PC-9 (cell line): ENCODE measurements at regions not wholly inside any gene's neighbourhood (a gene's known extent, or its start where the extent isn't known, plus 50 kb on each side); places are given as distances from the start of the nearest gene placed in this dataset.

ENCODE experiments used
- BruUV-seq: library from RNA; stranded (reverse); fragments of 400-500 nt; replicated peaks from 2 replicates; lab custom pipeline; 2021; lab: Mats Ljungman, UMichigan
- CTCF ChIA-PET: fragments of 300-600 bp; sonication (Branson Sonifier 250); formaldehyde crosslinking; loops from one replicate; lab custom pipeline; 2022; ENCODE audit warnings: antibody characterized with exemption; lab: Charles Lee
- POLR2A ChIA-PET: fragments of 300-600 bp; sonication (Branson Sonifier 250); formaldehyde crosslinking; loops from one replicate; lab custom pipeline; 2022; ENCODE audit warnings: antibody characterized with exemption; ENCODE audit not compliant: unreplicated experiment; lab: Charles Lee
- DNase-seq, 2 experiments: peaks; one replicate each; pipeline versions ENCODE4 v3.0.0 to v3.0.0-alpha.2; 2015 to 2022; ENCODE audit warnings: mixed read lengths in 1 of 2
- H2AFZ ChIP-seq: fragments of 200-600 bp; sonication (generic); 2 replicates; pipeline ENCODE4 v1.8.1; 2017; ENCODE audit warnings: antibody characterized with exemption
- H3F3A ChIP-seq: fragments of 200-600 bp; sonication (generic); 2 replicates; pipeline ENCODE4 v1.8.1; 2017; ENCODE audit warnings: antibody characterized with exemption, mild to moderate bottlenecking, low read depth; ENCODE audit not compliant: insufficient read depth
- H3K27ac ChIP-seq: fragments of 200-600 bp; sonication (generic); 2 replicates; pipeline ENCODE4 v1.6.1; 2016; ENCODE audit warnings: mixed run types
- H3K27me3 ChIP-seq: fragments of 200-600 bp; sonication (generic); 2 replicates; pipeline ENCODE4 v1.6.1; 2016; ENCODE audit warnings: low read depth, mixed run types; ENCODE audit not compliant: insufficient read depth
- H3K36me3 ChIP-seq: fragments of 200-600 bp; sonication (generic); 2 replicates; pipeline ENCODE4 v1.6.1; 2016; ENCODE audit warnings: low read depth, mixed run types
- H3K4me1 ChIP-seq: fragments of 200-600 bp; sonication (generic); replicated peaks from 2 replicates; pipeline ENCODE4 v1.6.1; 2016; ENCODE audit warnings: mixed run types; ENCODE audit not compliant: insufficient read depth
- H3K4me2 ChIP-seq: fragments of 200-600 bp; sonication (generic); 2 replicates; pipeline ENCODE4 v1.6.1; 2017; ENCODE audit warnings: mixed run types
- H3K4me3 ChIP-seq: fragments of 200-600 bp; sonication (generic); 2 replicates; pipeline ENCODE4 v1.6.1; 2016; ENCODE audit warnings: mixed run types
- H3K79me2 ChIP-seq: fragments of 200-600 bp; sonication (generic); 2 replicates; pipeline ENCODE4 v1.6.1; 2017; ENCODE audit warnings: low read depth, mixed run types
- H3K9me2 ChIP-seq: fragments of 200-600 bp; sonication (generic); 2 replicates; pipeline ENCODE4 v1.8.1; 2017; ENCODE audit warnings: mild to moderate bottlenecking; ENCODE audit not compliant: insufficient read depth
- H3K9me3 ChIP-seq: fragments of 200-600 bp; sonication (generic); 2 replicates; pipeline ENCODE4 v1.8.1; 2016; ENCODE audit warnings: low read depth; ENCODE audit not compliant: insufficient read depth
- H4K20me1 ChIP-seq: fragments of 200-600 bp; sonication (generic); 2 replicates; pipeline ENCODE4 v1.8.1; 2017; ENCODE audit not compliant: insufficient read depth
- EZH2 ChIP-seq: fragments of 200-600 bp; sonication (generic); IDR thresholded peaks from 2 replicates; pipeline ENCODE4 v1.8.0; 2017; ENCODE audit warnings: antibody characterized with exemption, low read depth
- intact Hi-C: fragments of 100-400 bp; cut with micrococcal nuclease; formaldehyde crosslinking; loops from one replicate; pipeline ENCODE4 v1.10.0; 2022; ENCODE audit not compliant: unreplicated experiment
- TF ChIP-seq, protein P1 (sequence below): fragments of 200-600 bp; sonication (generic); conservative IDR thresholded peaks from 2 replicates; pipeline ENCODE4 v1.6.1; 2017; ENCODE audit warnings: mixed run types, antibody characterized with exemption, mild to moderate bottlenecking, moderate library complexity

DNA sequence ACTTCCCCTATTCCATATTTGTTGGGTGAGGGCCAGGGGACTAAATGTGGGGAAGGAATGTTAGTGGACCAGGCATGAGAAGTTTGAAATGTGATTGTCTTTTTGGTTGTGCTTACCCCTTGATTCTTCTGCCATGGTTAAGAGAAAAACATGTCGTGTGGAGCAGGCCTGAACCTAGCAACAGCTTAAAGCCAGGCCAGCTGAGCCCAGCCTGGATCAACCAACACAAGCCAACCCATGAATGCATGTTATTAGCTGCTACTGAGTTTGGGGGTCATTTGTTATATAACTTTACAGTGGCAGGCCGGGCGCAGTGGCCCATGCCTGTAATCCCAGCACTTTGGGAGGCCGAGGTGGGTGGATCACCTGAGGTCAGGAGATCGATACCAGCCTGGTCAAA is 52.4 kb upstream of the TRIO start:
- CTCF ChIA-PET, result no interaction called here
- intact Hi-C loops, result no loop called here
- no peak for DNase-seq

DNA sequence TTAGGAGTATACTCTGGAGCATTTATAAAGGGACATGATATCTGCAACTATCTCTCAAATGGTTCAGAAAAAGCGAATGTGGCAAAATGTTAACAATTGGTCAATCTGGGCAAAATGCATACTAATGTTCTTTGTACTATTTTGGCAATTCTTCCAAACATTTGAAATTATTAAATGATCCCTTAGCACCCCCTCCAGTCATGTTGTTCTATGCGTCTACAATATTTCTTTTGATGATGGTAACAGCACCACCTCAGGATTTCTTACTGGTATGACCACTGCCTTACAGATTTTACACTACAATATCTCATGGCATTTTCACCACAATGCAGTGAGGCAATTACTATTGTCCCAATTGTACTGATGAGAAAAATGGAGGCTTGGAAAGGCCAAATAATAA is 52.9 kb upstream of the TRIO start:
- H3K79me2 ChIP-seq, result no peaks in the 10 kb centered on the region
- POLR2A ChIA-PET, result no interaction called here
- no TSS peak for BruUV-seq

More for the DNA sequence above, 52.4 kb upstream of the TRIO start:
- Histone ChIP-seq H3K9me2 (no peaks in the 10 kb centered on the region), H3K4me2 (no peak overlapping the region), H3K27me3 (no peaks in the 10 kb centered on the region), H3F3A (0 out of 2 replicates have a peak, but pooled peaks cover 2% of the 10 kb centered on the region), H3K27ac (no peak overlapping the region), H3K79me2 (no peaks in the 10 kb centered on the region), H3K4me3 (no peak overlapping the region), H3K36me3 (no peaks in the 10 kb centered on the region), H2AFZ (no peak overlapping the region), H4K20me1 (no peaks in the 10 kb centered on the region), H3K9me3 (no peaks in the 10 kb centered on the region; the same call in 1 of the 2 replicates), H3K4me1 (no peaks in the 10 kb centered on the region)
- BruUV-seq, result no TSS peak
- POLR2A ChIA-PET, result no interaction called here
- TF ChIP-seq, protein P1, sequence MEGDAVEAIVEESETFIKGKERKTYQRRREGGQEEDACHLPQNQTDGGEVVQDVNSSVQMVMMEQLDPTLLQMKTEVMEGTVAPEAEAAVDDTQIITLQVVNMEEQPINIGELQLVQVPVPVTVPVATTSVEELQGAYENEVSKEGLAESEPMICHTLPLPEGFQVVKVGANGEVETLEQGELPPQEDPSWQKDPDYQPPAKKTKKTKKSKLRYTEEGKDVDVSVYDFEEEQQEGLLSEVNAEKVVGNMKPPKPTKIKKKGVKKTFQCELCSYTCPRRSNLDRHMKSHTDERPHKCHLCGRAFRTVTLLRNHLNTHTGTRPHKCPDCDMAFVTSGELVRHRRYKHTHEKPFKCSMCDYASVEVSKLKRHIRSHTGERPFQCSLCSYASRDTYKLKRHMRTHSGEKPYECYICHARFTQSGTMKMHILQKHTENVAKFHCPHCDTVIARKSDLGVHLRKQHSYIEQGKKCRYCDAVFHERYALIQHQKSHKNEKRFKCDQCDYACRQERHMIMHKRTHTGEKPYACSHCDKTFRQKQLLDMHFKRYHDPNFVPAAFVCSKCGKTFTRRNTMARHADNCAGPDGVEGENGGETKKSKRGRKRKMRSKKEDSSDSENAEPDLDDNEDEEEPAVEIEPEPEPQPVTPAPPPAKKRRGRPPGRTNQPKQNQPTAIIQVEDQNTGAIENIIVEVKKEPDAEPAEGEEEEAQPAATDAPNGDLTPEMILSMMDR, result no peak
- no peak for TF ChIP-seq EZH2

DNA sequence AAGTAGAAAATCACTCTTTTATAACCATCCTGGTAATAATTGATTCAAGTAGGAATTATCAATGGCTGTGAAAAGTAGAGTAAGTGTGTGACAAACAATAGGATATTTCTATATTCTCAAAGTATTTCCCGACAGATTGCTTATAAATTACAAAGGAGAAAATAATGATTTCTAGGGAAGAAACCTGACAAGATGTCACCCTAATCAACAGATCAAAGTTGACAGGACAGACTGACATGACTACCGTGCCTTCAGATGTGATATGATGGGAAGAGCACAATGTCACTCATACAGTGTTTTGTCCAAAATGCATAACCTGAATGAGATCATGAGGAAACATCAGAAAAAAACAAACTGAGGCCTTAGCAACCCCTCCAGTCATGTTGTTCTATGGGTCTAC is 53.9 kb upstream of the TRIO start:
- H3K4me3 ChIP-seq, result no peak overlapping the region
- H3K27ac ChIP-seq, result no peak overlapping the region
- no peak overlapping the region for H3K4me2 ChIP-seq
- no peaks in the 10 kb centered on the region for H3F3A ChIP-seq
- H4K20me1 ChIP-seq, result no peaks in the 10 kb centered on the region
- intact Hi-C loops, result no loop called here
- CTCF ChIA-PET, result interaction anchor here (0.6 kb wide), 1 partner anchor 100 kb away, joined by 9 read pairs; no protein-coding TSS in a partner anchor
- TF ChIP-seq, protein P1, result no peak
- no peak for TF ChIP-seq EZH2
- no peaks in the 10 kb centered on the region; the same call in 1 of the 2 replicates for H3K9me3 ChIP-seq
- H2AFZ ChIP-seq, result no peak overlapping the region
- H3K27me3 ChIP-seq, result no peaks in the 10 kb centered on the region
- H3K79me2 ChIP-seq, result no peaks in the 10 kb centered on the region
- H3K36me3 ChIP-seq, result no peaks in the 10 kb centered on the region
- DNase-seq, result no peak
- POLR2A ChIA-PET, result interaction anchor here (0.6 kb wide), 1 partner anchor 174 kb away, joined by 4 read pairs; no protein-coding TSS in a partner anchor
- H3K4me1 ChIP-seq, result no peaks in the 10 kb centered on the region
- no peaks in the 10 kb centered on the region for H3K9me2 ChIP-seq
- BruUV-seq, result no TSS peak

More for the DNA sequence above, 52.9 kb upstream of the TRIO start:
- H3K4me2 ChIP-seq, result no peak overlapping the region
- no peaks in the 10 kb centered on the region for H3K4me1 ChIP-seq
- no peaks in the 10 kb centered on the region for H3K36me3 ChIP-seq
- no peak overlapping the region for H3K4me3 ChIP-seq
- CTCF ChIA-PET, result interaction anchor here (0.6 to 0.7 kb wide), 2 partner anchors 52 to 386 kb away, joined by 3 read pairs; no protein-coding TSS in a partner anchor
- no peak overlapping the region for H2AFZ ChIP-seq
- no peaks in the 10 kb centered on the region for H4K20me1 ChIP-seq
- H3F3A ChIP-seq, result no peaks in the 10 kb centered on the region
- no peaks in the 10 kb centered on the region for H3K9me2 ChIP-seq
- no peak for DNase-seq
- TF ChIP-seq, protein P1, result no peak
- no peak for TF ChIP-seq EZH2
- no peaks in the 10 kb centered on the region for H3K27me3 ChIP-seq
- intact Hi-C loops, result no loop called here
- no peak overlapping the region for H3K27ac ChIP-seq
- H3K9me3 ChIP-seq, result no peaks in the 10 kb centered on the region; the same call in 1 of the 2 replicates
